Astrocyte (in vitro differentiated cells and primary cell): ENCODE measurements at regions not wholly inside any gene's neighbourhood (a gene's known extent, or its start where the extent isn't known, plus 50 kb on each side); places are given as distances from the start of the nearest gene placed in this dataset.

Source experiments
- CTCF ChIP-seq: IDR thresholded peaks from 2 replicates; pipeline ENCODE4 v1.5.1; 2011; ENCODE audit warnings: low read depth, mild to moderate bottlenecking, inconsistent platforms, low read length, moderate library complexity; ENCODE audit not compliant: insufficient read depth
- EZH2 ChIP-seq: IDR thresholded peaks from 2 replicates; pipeline ENCODE4 v1.6.1; 2012; ENCODE audit warnings: mild to moderate bottlenecking, low read length, inconsistent platforms; ENCODE audit not compliant: insufficient read depth

GRCh38 chr11:80448709-80449108 is 1007.9 kb upstream of the TENM4 start:
- TF ChIP-seq CTCF (no peak), EZH2 (no peak)
